ENCODE measurements at regions not wholly inside any gene's neighbourhood (a gene's known extent, or its start where the extent isn't known, plus 50 kb on each side); places are given as distances from the start of the nearest gene placed in this dataset.

DNA sequence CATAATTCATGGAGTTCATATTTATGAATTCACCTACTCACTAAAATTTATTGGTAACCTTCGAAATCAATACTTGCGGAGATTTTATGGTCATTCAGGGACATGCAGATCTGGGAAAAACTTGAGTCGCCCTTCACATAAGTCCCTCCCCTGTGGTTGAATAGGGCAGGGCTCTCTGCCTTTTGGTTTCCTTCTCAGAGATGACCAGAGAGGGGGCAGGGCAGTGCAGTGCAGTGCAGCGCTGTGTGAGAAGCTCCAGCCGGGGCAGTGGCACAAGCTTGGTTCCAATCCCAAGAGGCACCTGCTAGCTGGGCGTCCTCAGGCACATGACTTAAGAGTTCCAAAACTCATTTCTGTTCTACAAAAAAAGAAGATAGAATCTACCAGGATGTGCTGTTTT lies 274.4 kb upstream of the RAB6C start:
- 0 out of 2 replicates have a peak, but pooled peaks cover 7% of the 10 kb centered on the region for H3K4me1 ChIP-seq (ENCODE audit: insufficient read depth, low read length)
- no peaks in the 10 kb centered on the region for H3K27me3 ChIP-seq (ENCODE audit: insufficient read depth, low read length)
- H3K9ac ChIP-seq (ENCODE audit: low read depth, low read length): no peak overlapping the region
- no peak overlapping the region for H3K4me3 ChIP-seq (ENCODE audit: low read length)
- H3K36me3 ChIP-seq (ENCODE audit: insufficient read depth, low read length): no peaks in the 10 kb centered on the region
- no peaks in the 10 kb centered on the region for H3K9me3 ChIP-seq (ENCODE audit: insufficient read depth, low read depth, low read length)
- H3K27ac ChIP-seq (ENCODE audit: low read depth, low read length): no peak overlapping the region
- 92% methylated on average over 6 of the region's 6 CpGs for WGBS

DNA sequence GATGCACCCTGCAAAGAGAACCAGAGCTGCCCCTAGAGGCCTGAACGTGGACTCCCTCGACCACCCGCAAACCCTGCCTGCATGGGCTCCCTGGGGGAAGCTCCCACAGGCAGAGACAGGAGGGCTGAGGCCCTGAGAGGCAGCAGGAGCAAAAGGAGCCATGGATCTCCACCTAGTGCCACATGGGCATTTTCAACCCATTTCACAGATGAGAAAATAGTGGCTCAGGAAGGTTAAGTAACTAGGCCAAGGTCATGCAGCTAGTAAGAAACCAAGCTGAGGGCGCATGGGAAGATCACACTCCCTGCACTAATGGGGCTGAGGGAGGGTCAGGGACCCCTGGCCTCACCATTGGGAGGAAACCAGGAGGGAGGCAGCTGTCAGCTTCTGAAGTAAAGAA lies 271.7 kb upstream of the RAB6C start:
- H3K9me3 ChIP-seq (ENCODE audit: insufficient read depth, low read depth, low read length): no peaks in the 10 kb centered on the region
- no peaks in the 10 kb centered on the region for H3K36me3 ChIP-seq (ENCODE audit: insufficient read depth, low read length)
- no peak overlapping the region for H3K4me3 ChIP-seq (ENCODE audit: low read length)
- H3K9ac ChIP-seq (ENCODE audit: low read depth, low read length): no peak overlapping the region
- H3K27me3 ChIP-seq (ENCODE audit: insufficient read depth, low read length): no peaks in the 10 kb centered on the region
- peaks cover 7% of the 10 kb centered on the region; the same call in 1 of the 2 replicates for H3K4me1 ChIP-seq (ENCODE audit: insufficient read depth, low read length)
- 89% methylated on average over 4 of the region's 4 CpGs for WGBS
- no peak overlapping the region for H3K27ac ChIP-seq (ENCODE audit: low read depth, low read length)

DNA sequence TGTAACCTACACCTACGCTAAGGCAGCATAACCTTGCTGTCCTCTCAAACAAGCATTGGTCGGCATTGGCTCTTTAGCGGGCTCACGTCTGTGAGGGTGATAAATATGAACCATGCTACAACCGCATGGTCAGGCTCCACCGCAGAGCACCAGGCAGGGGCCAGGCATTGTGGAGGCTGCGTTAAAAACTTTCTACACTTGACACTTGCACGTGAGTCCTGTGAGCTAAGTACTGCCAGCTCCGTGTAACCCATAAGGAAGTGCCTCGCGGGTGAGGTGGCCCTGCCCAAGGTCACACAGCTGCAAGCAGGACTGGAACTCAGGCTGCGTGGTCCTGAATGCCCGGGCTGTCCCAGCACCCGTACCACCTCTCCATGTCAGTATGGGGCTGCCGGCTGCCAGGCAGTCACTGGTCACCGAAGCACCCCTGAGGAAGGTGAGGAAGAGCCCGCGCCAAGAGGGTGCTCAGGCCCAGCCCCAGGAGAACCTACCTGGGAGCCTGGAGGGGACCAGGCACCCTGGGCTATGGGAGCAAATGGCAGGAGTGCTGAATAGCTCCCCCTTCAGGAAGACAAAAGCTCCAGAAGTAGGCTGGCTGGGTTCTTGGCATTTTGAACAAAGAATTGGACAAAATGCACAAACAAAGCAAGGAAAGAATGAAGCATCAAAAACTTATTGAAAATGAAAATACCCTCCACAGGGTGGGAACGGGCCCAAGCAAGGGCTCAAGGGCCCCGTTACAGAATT lies 271.1 kb upstream of the RAB6C start:
- Histone ChIP-seq H3K9ac (ENCODE audit: low read depth, low read length) (no peak overlapping the region), H3K4me1 (ENCODE audit: insufficient read depth, low read length) (peaks cover 7% of the 10 kb centered on the region; the same call in 1 of the 2 replicates), H3K36me3 (ENCODE audit: insufficient read depth, low read length) (no peaks in the 10 kb centered on the region), H3K4me3 (ENCODE audit: low read length) (no peak overlapping the region), H3K27me3 (ENCODE audit: insufficient read depth, low read length) (no peaks in the 10 kb centered on the region), H3K27ac (ENCODE audit: low read depth, low read length) (no peak overlapping the region), H3K9me3 (ENCODE audit: insufficient read depth, low read depth, low read length) (no peaks in the 10 kb centered on the region)
- 91% methylated on average over 20 of the region's 20 CpGs for WGBS

DNA sequence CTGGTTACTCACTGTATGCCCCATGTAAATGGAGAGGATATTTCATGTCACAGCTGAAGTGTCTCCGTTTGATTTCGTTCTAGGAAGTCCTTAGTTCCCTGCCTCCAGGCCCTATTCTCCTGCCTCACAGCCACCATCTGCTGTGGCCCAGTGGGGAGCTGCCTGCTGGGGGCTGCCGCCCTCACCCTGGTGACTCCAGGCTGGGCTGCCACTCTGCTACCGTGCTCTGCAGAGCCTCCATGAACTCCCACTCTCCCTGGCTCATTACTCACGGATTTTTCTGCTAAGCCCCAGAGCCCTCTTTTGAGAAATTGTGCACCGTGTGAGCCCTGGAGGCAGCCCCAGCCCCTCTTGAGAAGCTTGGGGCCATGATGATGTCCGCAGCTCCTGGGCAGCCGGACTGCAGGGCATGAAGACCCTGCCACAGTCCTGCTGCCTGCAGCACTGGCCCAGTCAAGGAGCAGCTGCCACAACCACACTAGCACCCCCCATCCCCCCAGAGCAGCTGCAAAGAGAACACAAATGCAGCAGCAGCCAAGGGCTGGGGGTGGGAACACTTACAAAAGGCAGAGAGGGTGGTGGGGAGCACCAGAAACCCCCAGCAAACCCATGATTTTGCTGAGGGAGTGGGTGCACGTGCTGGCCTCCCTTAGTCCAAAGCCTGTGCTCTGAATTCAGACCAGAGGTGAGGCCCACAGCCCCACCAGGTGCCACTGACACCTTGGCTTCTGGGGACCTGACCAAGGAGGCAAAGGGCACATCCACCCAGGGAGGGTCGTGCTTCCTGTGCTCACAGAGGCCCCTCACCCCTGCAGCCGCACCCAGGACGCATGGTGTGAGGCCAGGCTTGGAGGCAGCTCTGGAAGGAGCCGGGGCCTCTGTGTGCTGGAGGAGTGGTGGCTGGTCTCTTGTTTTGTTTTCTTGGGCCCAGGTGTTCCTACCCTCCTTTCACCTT lies 270.2 kb upstream of the RAB6C start:
- Histone ChIP-seq H3K4me1 (ENCODE audit: insufficient read depth, low read length) (peaks cover 4% of the 10 kb centered on the region; the same call in 1 of the 2 replicates), H3K27ac (ENCODE audit: low read depth, low read length) (no peak overlapping the region), H3K27me3 (ENCODE audit: insufficient read depth, low read length) (no peaks in the 10 kb centered on the region), H3K9ac (ENCODE audit: low read depth, low read length) (no peak overlapping the region), H3K36me3 (ENCODE audit: insufficient read depth, low read length) (no peaks in the 10 kb centered on the region), H3K4me3 (ENCODE audit: low read length) (no peak overlapping the region), H3K9me3 (ENCODE audit: insufficient read depth, low read depth, low read length) (no peaks in the 10 kb centered on the region)
- WGBS: 86% methylated on average over 13 of the region's 13 CpGs

- WGBS: 69% methylated on average over 16 of the region's 16 CpGs
- Histone ChIP-seq H3K9me3 (ENCODE audit: insufficient read depth, low read depth, low read length) (no peaks in the 10 kb centered on the region), H3K27me3 (ENCODE audit: insufficient read depth, low read length) (no peaks in the 10 kb centered on the region), H3K27ac (ENCODE audit: low read depth, low read length) (no peak overlapping the region; the same call in 1 of the 2 replicates), H3K36me3 (ENCODE audit: insufficient read depth, low read length) (no peaks in the 10 kb centered on the region), H3K4me1 (ENCODE audit: insufficient read depth, low read length) (peaks cover 3% of the 10 kb centered on the region; the same call in 1 of the 2 replicates), H3K4me3 (ENCODE audit: low read length) (no peak overlapping the region), H3K9ac (ENCODE audit: low read depth, low read length) (no peak overlapping the region)
Observed at GRCh38 chr2:129709956-129710598, 269.4 kb upstream of the RAB6C start.

- whole genome bisulfite sequencing: 87% methylated on average over 32 of the region's 32 CpGs
- Histone ChIP-seq H3K27me3 (ENCODE audit: insufficient read depth, low read length) (no peaks in the 10 kb centered on the region), H3K27ac (ENCODE audit: low read depth, low read length) (peak overlapping the region; percentile 55; the same call in 1 of the 2 replicates)
Observed at GRCh38 chr2:129710670-129711495, 268.6 kb upstream of the RAB6C start.

DNA sequence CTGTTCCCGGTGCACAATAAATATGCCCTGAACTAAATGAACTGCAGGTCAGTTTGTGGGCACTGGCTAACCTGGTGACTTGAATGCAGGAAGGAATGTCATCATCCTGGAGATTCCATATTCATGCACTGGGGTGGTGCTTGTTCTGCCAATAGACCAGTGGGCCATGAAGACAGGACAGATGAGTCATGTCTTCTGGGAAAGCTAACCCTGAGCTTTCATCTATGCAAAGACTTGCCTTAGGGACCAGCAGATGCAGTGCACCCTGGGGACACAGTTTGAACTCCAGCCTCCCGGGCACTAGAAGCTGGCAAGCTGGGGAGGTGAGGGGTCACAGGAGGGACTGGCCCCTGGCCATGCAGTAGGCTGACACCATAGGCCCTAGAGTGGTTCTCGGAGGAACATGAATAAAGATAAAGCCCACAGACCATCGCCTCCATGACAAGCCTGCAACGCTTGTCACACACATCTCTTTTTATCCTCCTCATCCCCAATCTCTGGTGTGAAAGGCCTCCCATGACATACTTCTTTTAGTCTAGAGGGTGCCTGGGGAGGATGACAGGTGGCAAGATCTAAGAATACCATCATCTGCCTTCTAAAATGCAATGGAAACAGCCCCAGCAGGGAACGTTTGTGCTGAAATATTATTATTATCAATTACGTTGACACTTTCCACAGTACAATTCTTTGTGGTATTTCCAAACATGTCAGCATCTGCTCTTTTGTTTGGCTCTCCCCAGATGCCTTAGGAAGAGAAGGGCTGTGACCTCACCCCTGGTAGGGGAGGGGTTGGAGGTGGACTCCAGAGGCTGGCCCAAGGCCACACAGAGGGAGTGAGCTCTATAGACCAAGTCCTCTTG lies 267.4 kb upstream of the RAB6C start:
- Histone ChIP-seq H3K36me3 (ENCODE audit: insufficient read depth, low read length) (no peaks in the 10 kb centered on the region), H3K27ac (ENCODE audit: low read depth, low read length) (no peak overlapping the region), H3K27me3 (ENCODE audit: insufficient read depth, low read length) (no peaks in the 10 kb centered on the region), H3K9ac (ENCODE audit: low read depth, low read length) (no peak overlapping the region), H3K4me3 (ENCODE audit: low read length) (no peak overlapping the region), H3K9me3 (ENCODE audit: insufficient read depth, low read depth, low read length) (no peaks in the 10 kb centered on the region), H3K4me1 (ENCODE audit: insufficient read depth, low read length) (peaks cover 3% of the 10 kb centered on the region; the same call in 1 of the 2 replicates)
- 96% methylated on average over 7 of the region's 7 CpGs for WGBS

More at GRCh38 chr2:129710670-129711495, 268.6 kb upstream of the RAB6C start:
- Histone ChIP-seq H3K4me3 (ENCODE audit: low read length) (no peak overlapping the region), H3K4me1 (ENCODE audit: insufficient read depth, low read length) (peaks cover 3% of the 10 kb centered on the region; the same call in 1 of the 2 replicates), H3K9me3 (ENCODE audit: insufficient read depth, low read depth, low read length) (no peaks in the 10 kb centered on the region), H3K36me3 (ENCODE audit: insufficient read depth, low read length) (no peaks in the 10 kb centered on the region), H3K9ac (ENCODE audit: low read depth, low read length) (no peak overlapping the region)

DNA sequence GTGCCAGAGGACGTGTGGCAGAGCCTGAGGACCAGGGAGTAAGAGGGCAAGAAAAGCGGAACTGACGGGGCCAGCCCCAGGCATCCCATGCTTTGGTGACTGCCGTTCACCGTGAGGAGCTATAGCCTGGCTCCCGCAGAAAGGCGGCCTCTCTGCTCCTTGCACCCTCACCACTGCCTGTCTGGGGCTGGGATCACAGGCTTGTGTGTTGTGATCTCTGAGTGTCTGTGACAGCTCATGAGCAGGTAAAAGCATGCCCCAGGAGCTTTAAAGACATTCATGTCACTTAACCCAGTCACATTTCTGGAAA lies 266.8 kb upstream of the RAB6C start:
- Histone ChIP-seq H3K27ac (ENCODE audit: low read depth, low read length) (no peak overlapping the region), H3K9me3 (ENCODE audit: insufficient read depth, low read depth, low read length) (no peaks in the 10 kb centered on the region), H3K27me3 (ENCODE audit: insufficient read depth, low read length) (no peaks in the 10 kb centered on the region), H3K4me1 (ENCODE audit: insufficient read depth, low read length) (peaks cover 3% of the 10 kb centered on the region; the same call in 1 of the 2 replicates), H3K36me3 (ENCODE audit: insufficient read depth, low read length) (no peaks in the 10 kb centered on the region), H3K4me3 (ENCODE audit: low read length) (no peak overlapping the region), H3K9ac (ENCODE audit: low read depth, low read length) (no peak overlapping the region)
- 93% methylated on average over 7 of the region's 7 CpGs for WGBS

DNA sequence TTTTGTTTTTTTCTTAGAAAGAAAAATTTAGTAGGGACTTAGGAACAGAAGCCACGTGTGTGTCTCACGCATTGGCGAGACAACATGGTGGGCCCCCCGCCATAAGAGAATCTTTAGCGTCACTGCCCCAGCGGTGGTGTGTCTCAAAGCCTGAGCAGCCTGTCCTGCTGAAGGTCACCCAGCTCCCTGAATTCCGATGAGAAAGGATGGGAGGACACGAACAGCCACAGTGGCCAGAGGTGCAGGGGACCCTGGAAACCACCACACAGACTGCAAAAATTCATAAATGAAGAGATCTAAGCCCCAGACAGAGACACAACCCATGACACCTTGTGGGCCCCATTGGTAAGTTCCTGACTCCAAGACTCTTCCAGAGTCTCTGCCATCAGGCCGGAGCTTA lies 266.1 kb upstream of the RAB6C start:
- no peaks in the 10 kb centered on the region for H3K27me3 ChIP-seq (ENCODE audit: insufficient read depth, low read length)

More for the DNA sequence above, 266.1 kb upstream of the RAB6C start:
- WGBS: 84% methylated on average over 9 of the region's 9 CpGs
- H3K36me3 ChIP-seq (ENCODE audit: insufficient read depth, low read length): no peaks in the 10 kb centered on the region
- H3K27ac ChIP-seq (ENCODE audit: low read depth, low read length): no peak overlapping the region
- no peaks in the 10 kb centered on the region for H3K9me3 ChIP-seq (ENCODE audit: insufficient read depth, low read depth, low read length)
- no peak overlapping the region for H3K4me3 ChIP-seq (ENCODE audit: low read length)
- H3K9ac ChIP-seq (ENCODE audit: low read depth, low read length): no peak overlapping the region
- peaks cover 3% of the 10 kb centered on the region; the same call in 1 of the 2 replicates for H3K4me1 ChIP-seq (ENCODE audit: insufficient read depth, low read length)
